ENCODE measurements at regions not wholly inside any gene's neighbourhood (a gene's known extent, or its start where the extent isn't known, plus 50 kb on each side); places are given as distances from the start of the nearest gene placed in this dataset.

DNA sequence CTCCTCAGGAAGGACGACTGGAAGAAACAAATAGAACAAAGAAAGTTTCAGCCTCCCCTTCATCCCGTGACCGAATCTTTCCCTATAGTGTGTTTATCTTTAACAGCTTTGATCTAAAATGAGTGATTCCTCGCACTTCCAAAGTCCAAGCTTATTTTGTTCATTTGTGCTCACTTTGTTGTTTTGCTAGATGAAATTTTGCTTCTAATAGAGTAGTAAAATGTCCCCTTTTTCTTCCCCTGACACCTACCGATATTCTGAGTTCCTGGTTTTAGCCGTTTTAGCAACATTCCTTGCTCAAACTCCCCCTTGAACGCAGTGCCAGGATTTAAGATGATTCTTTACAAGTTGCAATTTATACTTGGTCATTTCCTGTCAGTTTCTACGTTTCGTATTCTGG, 204.2 kb downstream of the FGF9 start:
- no peak for DNase-seq (ENCODE audit: low spot score in 2 of 2, unreplicated experiment in 2 of 2)
- Mint-ChIP-seq H3K9me3 (no peaks in the 10 kb centered on the region), H3K36me3 (no peaks in the 10 kb centered on the region), H3K27me3 (ENCODE audit: low read depth) (no peaks in the 10 kb centered on the region), H3K4me1 (peaks cover 29% of the 10 kb centered on the region), H3K27ac (peak overlapping the region; percentile 65), H3K4me3 (no peak overlapping the region)
- TF ChIP-seq, protein P1, sequence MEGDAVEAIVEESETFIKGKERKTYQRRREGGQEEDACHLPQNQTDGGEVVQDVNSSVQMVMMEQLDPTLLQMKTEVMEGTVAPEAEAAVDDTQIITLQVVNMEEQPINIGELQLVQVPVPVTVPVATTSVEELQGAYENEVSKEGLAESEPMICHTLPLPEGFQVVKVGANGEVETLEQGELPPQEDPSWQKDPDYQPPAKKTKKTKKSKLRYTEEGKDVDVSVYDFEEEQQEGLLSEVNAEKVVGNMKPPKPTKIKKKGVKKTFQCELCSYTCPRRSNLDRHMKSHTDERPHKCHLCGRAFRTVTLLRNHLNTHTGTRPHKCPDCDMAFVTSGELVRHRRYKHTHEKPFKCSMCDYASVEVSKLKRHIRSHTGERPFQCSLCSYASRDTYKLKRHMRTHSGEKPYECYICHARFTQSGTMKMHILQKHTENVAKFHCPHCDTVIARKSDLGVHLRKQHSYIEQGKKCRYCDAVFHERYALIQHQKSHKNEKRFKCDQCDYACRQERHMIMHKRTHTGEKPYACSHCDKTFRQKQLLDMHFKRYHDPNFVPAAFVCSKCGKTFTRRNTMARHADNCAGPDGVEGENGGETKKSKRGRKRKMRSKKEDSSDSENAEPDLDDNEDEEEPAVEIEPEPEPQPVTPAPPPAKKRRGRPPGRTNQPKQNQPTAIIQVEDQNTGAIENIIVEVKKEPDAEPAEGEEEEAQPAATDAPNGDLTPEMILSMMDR (IDR thresholded peaks at IDR 0.05; ENCODE audit: unreplicated experiment), result no peak

DNA sequence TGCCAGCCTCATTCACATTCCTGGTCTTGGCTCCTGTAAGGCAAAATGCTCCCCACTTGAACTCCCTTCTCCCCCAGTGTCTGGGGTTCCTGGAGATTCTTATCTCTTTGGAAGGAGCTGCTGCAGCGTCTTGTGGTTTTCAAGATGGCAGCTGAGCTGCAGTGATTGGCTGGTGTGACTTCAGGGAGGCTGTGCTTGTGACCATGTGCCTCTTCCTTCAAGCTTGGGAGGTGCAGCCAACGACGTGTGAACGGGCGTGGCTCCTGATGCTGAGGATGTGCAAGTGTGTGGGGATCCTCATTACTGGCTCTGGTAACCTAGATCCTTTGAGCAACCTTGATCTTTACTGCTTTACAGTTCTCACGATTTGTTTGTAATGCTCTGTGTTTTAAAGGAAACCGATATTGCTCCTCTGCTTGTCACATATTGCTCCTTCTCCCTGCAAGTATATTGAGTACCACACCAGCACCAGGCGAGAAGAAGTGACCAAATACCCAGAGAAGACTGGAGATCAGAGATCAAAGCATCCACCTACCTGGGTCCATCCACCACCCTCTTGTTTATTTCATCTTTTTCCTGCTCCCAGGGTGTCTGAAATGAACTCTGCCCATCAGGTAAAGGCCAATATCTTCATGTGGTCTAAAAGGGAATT, 208.5 kb downstream of the FGF9 start:
- no peak overlapping the region for H3K4me3 Mint-ChIP-seq
- no peaks in the 10 kb centered on the region for H3K9me3 Mint-ChIP-seq
- peaks cover 18% of the 10 kb centered on the region for H3K4me1 Mint-ChIP-seq
- no peak for DNase-seq (ENCODE audit: low spot score in 2 of 2, unreplicated experiment in 2 of 2)
- H3K27ac Mint-ChIP-seq, result no peak overlapping the region
- no peaks in the 10 kb centered on the region for H3K36me3 Mint-ChIP-seq
- TF ChIP-seq, protein P1 (IDR thresholded peaks at IDR 0.05; ENCODE audit: unreplicated experiment), result no peak
- no peaks in the 10 kb centered on the region for H3K27me3 Mint-ChIP-seq (ENCODE audit: low read depth)

DNA sequence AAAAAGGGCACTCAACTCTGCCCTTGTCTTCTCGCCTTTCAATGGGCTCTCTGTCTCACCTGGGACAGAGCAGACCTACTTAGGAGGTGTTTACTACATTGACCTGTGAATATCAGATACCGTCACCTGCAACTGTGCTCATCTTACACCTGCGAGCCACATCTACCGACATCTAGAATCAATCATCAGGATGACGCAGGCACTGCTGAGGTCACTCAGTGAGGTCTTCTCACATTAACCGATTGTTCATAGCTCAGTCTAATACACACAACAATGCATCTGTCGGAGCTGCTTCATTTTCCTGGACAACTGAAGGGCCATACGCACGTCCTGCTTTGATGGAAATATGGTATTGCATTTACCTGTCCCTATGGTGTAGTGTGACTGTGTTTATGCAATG, 211.9 kb downstream of the FGF9 start:
- Mint-ChIP-seq H3K27me3 (ENCODE audit: low read depth) (no peaks in the 10 kb centered on the region), H3K4me1 (peaks cover 17% of the 10 kb centered on the region), H3K9me3 (no peaks in the 10 kb centered on the region), H3K4me3 (no peak overlapping the region), H3K27ac (no peak overlapping the region), H3K36me3 (no peaks in the 10 kb centered on the region)
- TF ChIP-seq, protein P1 (IDR thresholded peaks at IDR 0.05; ENCODE audit: unreplicated experiment), result no peak
- no peak for DNase-seq (ENCODE audit: low spot score in 2 of 2, unreplicated experiment in 2 of 2)

DNA sequence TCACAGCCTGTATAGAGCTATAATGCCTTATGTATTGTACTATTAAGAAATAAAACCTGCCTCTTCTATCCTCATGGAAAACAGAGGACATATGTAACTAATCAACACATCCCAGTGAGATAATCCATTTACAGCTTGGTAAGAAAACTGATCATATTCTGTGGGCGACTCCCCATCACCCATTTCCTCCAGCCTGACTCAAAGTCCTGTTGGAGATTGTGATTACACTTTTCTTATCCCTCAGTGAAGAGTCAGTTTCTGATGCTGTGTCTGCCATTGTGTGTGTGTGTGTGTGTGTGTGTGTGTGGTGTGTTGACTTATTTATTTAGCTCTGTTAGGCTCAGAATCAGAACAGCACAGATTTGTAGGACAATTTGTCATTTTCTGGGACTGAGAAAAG, 212.8 kb downstream of the FGF9 start:
- DNase-seq (ENCODE audit: low spot score in 2 of 2, unreplicated experiment in 2 of 2), result no peak
- Mint-ChIP-seq H3K9me3 (no peaks in the 10 kb centered on the region), H3K4me1 (peaks cover 20% of the 10 kb centered on the region), H3K4me3 (no peak overlapping the region), H3K27ac (no peak overlapping the region), H3K27me3 (ENCODE audit: low read depth) (no peaks in the 10 kb centered on the region), H3K36me3 (no peaks in the 10 kb centered on the region)
- TF ChIP-seq, protein P1 (IDR thresholded peaks at IDR 0.05; ENCODE audit: unreplicated experiment), result no peak

DNA sequence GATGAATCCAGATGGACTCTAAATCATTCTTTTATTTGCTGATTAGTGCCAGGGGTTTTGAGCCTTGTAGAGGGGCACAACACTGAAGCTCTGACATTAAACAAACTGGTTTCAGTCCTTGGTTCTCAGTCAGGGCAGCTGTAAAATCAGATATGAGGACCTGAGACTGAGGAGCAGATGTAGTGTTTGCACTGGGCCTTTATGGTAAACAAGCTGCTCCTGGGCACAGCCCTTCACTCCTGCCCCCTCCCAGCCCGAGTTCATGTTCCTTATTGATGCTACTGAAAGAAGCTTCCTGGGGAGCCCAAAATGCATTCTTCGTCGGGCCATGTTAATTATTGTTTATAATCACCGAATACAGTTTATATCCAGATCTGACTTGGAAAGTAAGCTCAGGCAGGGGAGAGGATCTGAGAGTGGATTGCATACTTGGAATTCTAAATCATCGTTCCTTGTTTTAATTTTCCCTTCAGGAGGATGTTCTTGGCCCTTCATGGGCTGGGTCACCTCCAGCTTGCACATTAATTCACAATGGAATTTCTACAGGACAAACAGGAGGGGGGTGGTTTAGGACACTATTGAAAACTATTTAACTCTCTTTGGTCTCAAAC, 213.5 kb downstream of the FGF9 start:
- no peaks in the 10 kb centered on the region for H3K27me3 Mint-ChIP-seq (ENCODE audit: low read depth)
- no peaks in the 10 kb centered on the region for H3K36me3 Mint-ChIP-seq
- no peak overlapping the region for H3K4me3 Mint-ChIP-seq
- H3K9me3 Mint-ChIP-seq, result no peaks in the 10 kb centered on the region
- peaks cover 20% of the 10 kb centered on the region for H3K4me1 Mint-ChIP-seq
- TF ChIP-seq, protein P1 (IDR thresholded peaks at IDR 0.05; ENCODE audit: unreplicated experiment), result no peak
- DNase-seq (ENCODE audit: low spot score in 2 of 2, unreplicated experiment in 2 of 2), result no peak
- H3K27ac Mint-ChIP-seq, result no peak overlapping the region

All from mesothelial cell of epicardium (in vitro differentiated cells).